ENCODE measurements at regions not wholly inside any gene's neighbourhood (a gene's known extent, or its start where the extent isn't known, plus 50 kb on each side); places are given as distances from the start of the nearest gene placed in this dataset.
"Not testable (repeated sequence)": the region's sequence is repeated elsewhere in the genome, so short reads cannot be mapped to it uniquely, and the experiment has no call there.

GRCh38 chr16:85240982-85241924 lies 129.0 kb upstream of the CIBAR2 start:
- intact Hi-C loops (cut with DNase I; ENCODE audit: low total_unique reads) = loop anchor here (10.0 kb wide), 1 partner anchor 116 kb away; no protein-coding TSS in a partner anchor
- TF ChIP-seq, protein P1, sequence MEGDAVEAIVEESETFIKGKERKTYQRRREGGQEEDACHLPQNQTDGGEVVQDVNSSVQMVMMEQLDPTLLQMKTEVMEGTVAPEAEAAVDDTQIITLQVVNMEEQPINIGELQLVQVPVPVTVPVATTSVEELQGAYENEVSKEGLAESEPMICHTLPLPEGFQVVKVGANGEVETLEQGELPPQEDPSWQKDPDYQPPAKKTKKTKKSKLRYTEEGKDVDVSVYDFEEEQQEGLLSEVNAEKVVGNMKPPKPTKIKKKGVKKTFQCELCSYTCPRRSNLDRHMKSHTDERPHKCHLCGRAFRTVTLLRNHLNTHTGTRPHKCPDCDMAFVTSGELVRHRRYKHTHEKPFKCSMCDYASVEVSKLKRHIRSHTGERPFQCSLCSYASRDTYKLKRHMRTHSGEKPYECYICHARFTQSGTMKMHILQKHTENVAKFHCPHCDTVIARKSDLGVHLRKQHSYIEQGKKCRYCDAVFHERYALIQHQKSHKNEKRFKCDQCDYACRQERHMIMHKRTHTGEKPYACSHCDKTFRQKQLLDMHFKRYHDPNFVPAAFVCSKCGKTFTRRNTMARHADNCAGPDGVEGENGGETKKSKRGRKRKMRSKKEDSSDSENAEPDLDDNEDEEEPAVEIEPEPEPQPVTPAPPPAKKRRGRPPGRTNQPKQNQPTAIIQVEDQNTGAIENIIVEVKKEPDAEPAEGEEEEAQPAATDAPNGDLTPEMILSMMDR (IDR thresholded peaks at IDR 0.05) = no peak
- TF ChIP-seq POLR2A (IDR thresholded peaks at IDR 0.05) = no peak
- DNase-seq (ENCODE audit: low spot score in 2 of 2) = no peak
- no peak overlapping the region for H3K4me3 ChIP-seq (ENCODE audit: low read depth, poor library complexity, severe bottlenecking)
- WGBS, 2 donors = 88 to 92% methylated on average over 18 of the region's 18 CpGs

- no peak for TF ChIP-seq POLR2A (IDR thresholded peaks at IDR 0.05)
- TF ChIP-seq, protein P1 (IDR thresholded peaks at IDR 0.05) = no peak
- 84 to 93% methylated on average over 8 to 10 of the region's 10 CpGs for WGBS, 2 donors
- intact Hi-C loops (cut with DNase I; ENCODE audit: low total_unique reads) = loop anchor here (10.0 kb wide), 1 partner anchor 117 kb away; no protein-coding TSS in a partner anchor
- no peak overlapping the region for H3K4me3 ChIP-seq (ENCODE audit: low read depth, poor library complexity, severe bottlenecking)
- no peak for DNase-seq (ENCODE audit: low spot score in 2 of 2)
These were observed 129.9 kb upstream of the CIBAR2 start for GRCh38 chr16:85242140-85242539.

GRCh38 chr16:85243308-85243707 lies 131.0 kb upstream of the CIBAR2 start:
- no peak overlapping the region for H3K4me3 ChIP-seq (ENCODE audit: low read depth, poor library complexity, severe bottlenecking)
- intact Hi-C loops (cut with DNase I; ENCODE audit: low total_unique reads) = loop anchor here (10.0 kb wide), 1 partner anchor 119 kb away; no protein-coding TSS in a partner anchor
- TF ChIP-seq, protein P1 (IDR thresholded peaks at IDR 0.05) = no peak
- TF ChIP-seq POLR2A (IDR thresholded peaks at IDR 0.05) = no peak
- 66 to 76% methylated on average over 12 of the region's 12 CpGs for WGBS, 2 donors
- no peak for DNase-seq (ENCODE audit: low spot score in 2 of 2)

DNA sequence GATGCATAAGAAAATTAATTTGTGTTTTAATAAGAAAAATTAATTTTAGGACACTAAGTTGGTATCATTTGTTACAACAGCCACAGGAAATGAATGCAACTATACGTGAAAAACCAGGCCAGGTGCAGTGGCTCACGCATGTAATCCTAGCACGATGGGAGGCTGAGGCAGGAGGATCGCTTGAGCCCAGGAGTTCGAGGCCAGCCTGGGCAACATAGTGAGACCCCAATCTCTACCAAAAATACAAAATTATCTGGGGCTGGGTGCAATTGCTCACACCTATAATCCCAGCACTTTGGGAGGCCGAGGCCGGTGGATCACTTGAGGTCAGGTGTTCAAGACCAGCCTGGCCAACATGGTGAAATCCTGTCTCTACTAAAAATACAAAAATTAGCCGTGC lies 132.2 kb upstream of the CIBAR2 start:
- DNase-seq (ENCODE audit: low spot score in 2 of 2); H3K4me3 ChIP-seq (ENCODE audit: low read depth, poor library complexity, severe bottlenecking): not testable (repeated sequence)
- intact Hi-C loops (cut with DNase I; ENCODE audit: low total_unique reads) = loop anchor here (10.0 kb wide), 1 partner anchor 120 kb away; no protein-coding TSS in a partner anchor
- 92 to 93% methylated on average over 8 of the region's 8 CpGs for WGBS, 2 donors

DNA sequence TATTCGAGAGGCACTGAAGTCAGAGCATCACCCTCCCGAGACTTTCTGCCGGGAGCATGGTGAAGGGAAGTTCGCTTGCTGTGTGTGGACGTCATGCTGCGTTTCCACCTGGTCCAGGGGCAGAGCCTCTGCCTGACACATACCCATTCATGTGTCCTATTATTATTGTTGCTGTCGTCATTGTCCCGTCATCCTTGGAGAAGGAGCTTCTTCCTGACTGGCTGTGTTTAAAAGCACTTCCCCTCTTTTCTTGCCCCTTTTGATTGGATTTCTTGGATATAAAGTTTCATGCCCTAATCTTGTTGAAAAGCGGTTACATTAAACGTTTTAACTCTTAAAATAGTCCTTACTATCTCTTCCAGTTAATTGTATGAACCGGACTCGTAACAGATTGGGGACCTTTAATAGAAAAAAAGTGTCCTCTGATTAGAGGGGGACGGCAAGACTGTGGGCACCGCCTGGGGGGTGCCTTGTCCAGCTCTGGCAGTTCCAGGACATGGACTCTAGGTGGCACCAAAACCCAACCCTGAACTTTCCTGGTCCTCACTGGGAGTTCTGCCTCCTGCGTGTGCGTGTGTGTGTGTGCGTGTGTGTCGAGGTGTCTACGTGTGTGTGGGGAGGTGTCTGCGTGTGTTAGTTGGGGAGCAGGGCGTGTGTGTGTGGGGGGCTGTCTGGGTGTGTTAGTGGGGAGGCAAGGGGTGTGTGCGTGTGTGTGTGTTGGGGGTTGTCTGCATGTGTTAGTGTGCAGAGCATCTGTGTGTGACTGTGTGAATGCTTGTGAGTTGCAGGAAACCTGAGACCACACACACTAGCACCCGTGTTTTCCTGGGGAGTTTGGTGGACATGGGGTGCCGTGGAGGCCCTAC lies 133.3 kb upstream of the CIBAR2 start:
- WGBS, 2 donors = 20 to 23% methylated on average over 24 of the region's 24 CpGs
- intact Hi-C loops (cut with DNase I; ENCODE audit: low total_unique reads) = loop anchor here (10.0 kb wide), 1 partner anchor 121 kb away; no protein-coding TSS in a partner anchor

More for the DNA sequence above, 133.3 kb upstream of the CIBAR2 start:
- no peak overlapping the region for H3K4me3 ChIP-seq (ENCODE audit: low read depth, poor library complexity, severe bottlenecking)
- TF ChIP-seq, protein P1 (IDR thresholded peaks at IDR 0.05) = peak in 1 of 3 donors; percentile 75
- no peak for TF ChIP-seq POLR2A (IDR thresholded peaks at IDR 0.05)
- no peak for DNase-seq (ENCODE audit: low spot score in 2 of 2)

Measured in lower leg skin (tissue), 4 donors.